GM21515 (cell line): ENCODE measurements at regions not wholly inside any gene's neighbourhood (a gene's known extent, or its start where the extent isn't known, plus 50 kb on each side); places are given as distances from the start of the nearest gene placed in this dataset.

ENCODE experiments used
- ATAC-seq: cut with Tn5 transposase; IDR thresholded peaks from one replicate; pipeline ENCODE4 v1.9.1; 2021; ENCODE audit not compliant: unreplicated experiment

DNA sequence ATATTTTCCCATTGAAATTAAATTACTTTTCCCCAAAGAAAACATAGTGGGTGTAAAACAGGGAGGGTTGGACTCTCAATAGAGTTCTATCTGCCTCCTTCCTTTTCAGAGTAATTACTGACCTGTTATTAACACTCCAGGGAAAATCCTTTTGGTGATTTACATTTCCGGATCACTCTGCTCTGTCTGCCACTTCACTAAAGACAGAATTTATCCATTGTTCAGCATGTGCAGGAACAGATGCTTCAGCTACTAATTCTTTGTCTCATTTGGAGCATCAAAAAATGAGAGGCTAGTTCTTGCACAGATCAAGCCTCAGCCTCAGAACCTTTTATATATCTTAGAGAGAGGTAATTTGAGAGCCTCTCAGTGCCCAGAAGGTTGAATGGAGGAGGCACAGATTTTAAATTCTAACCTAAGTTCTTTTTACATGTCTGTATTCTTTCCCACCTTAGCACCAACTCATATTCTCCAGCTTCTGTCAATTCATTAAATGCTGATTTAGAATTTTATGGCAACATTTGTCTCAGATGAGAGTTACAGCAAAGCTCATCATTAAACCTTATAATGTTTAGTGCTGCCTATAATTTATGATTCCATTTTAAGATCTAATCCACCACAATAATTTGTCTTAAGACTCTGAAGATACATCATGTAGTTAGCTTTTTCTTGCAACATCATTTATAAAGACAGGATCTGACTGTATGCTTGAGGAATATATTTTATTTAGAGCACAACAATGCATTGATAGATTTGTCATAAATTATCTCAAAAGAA, 1494.4 kb downstream of the STIM2 start:
- ATAC-seq, result no peak

DNA sequence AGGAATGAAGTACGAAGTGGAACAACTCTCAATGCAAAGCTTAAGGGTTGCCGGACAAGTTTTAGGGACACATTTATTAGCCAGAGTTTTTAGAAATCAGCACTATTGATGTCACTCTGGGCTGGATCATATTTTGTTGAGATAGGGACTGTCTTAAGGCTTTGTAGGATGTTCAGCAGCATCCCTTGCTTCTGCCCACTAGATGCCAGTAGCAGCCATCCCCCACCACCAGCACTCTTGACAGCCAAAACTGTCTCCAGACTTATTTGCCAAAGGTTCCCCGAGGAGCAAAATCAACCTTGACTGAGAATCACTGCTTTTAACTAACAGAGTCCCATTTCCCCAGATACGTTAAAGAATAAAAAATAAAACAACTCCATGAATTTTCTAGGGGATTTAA, 1497.3 kb downstream of the STIM2 start:
- no peak for ATAC-seq

DNA sequence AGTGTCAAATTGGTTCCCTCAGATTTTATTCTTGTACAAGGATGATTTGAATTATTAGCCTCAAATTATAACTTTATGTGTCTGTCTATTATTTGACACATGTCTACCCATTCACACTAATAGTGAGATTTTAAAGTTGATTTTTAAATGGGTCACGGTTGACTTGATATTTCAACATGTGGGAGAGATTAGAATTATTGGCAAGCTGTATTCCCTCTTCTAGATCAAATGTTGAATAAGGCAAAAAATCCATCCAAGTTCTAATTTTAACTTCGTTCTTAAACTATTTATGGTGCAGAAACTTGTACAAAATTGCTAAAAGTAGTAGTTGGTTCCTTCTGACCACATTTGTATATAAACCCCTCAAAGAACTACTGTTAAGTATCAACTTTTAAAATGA, 1498.0 kb downstream of the STIM2 start:
- ATAC-seq, result no peak

DNA sequence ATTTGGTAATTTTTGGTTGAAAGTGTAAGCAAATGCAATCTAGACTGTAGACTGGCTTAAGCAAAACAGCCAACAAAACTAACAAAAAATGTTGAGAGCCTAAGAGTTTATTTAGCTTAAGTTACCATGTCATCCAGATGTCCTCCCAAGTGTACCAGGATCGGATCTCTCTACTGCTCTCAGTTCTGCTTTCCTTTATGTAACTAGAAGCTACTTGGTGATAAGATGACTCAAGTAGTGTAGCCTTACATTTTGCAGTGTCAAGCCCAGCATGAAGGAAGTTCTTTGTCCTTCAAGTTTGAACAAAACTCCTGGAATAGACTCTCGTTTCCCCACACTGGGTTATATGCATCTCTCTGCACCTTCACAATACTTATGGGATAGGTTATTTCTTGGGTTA, 1500.0 kb downstream of the STIM2 start:
- no peak for ATAC-seq

DNA sequence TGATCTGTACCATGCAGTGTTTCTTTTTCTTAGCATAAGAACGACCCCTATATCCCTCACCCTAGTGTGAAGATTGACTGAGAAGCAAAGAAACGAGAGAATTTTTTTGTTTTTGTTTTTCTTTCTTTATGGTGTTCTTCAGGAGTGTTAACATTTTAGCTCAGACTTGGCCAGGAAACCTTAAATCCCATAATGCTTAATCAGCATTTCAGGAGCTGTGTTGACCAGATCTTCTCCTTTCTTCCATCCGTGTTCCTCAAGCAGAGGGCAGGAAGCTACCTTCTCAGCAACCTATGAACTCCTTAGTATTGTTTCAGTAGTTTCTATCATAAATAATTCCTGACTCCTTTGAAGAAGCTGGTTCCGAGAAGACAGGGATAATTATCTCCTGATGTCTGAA, 1501.5 kb downstream of the STIM2 start:
- ATAC-seq, result no peak

DNA sequence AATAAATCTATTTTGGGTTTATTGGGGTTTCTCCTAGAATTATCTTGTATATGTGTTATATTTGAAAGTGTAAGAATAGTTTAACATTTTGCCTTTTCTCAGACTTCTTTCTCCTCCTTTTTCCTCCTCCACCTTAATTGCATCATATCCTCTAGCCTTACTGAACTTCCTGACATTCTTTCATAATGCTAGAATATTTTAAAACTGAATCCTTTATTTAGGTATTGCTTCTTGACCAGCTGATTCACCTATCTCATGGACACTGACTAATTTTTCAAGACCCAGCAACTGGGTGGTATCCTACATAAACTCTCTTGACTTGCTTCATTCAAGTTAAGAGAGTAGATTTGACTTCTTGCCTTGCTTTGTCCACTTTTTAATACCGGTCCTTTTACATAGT, 1508.9 kb downstream of the STIM2 start:
- ATAC-seq, result no peak

DNA sequence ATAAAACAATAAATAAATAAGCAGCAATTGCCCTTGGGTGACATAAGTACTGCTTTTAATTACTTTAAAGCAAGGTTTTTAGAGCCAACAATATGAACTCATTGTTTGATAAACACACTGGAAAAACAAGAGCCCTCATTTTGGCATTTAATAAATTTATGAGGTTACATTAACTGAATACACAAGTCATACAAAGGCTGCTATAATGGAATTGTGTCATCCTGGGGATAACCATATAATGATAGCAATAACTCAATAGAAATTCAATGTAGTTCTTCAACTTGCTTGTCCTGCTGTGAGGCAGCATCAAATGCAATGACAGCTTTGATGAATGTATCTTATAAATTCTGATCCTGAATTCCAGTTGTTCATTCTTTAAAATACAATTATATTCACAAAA, 1512.5 kb downstream of the STIM2 start:
- no peak for ATAC-seq

DNA sequence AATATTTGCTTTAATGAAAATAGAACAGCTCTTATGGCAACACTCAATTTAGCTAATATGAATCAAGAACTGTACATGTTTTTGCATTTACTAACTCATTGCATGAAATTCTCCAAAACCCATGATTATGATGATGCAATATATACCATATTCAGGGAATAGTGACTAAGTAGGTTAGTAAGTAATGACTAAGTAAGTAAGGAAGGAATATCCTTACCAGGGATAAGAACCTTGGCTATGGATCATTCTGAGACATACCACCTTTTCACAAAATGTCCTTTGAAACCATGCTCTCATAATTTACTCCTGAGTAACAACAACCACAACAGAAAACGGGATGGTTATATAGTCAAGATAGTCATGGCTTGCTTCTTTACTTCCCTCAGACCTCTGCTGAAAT, 1513.0 kb downstream of the STIM2 start:
- ATAC-seq, result no peak

DNA sequence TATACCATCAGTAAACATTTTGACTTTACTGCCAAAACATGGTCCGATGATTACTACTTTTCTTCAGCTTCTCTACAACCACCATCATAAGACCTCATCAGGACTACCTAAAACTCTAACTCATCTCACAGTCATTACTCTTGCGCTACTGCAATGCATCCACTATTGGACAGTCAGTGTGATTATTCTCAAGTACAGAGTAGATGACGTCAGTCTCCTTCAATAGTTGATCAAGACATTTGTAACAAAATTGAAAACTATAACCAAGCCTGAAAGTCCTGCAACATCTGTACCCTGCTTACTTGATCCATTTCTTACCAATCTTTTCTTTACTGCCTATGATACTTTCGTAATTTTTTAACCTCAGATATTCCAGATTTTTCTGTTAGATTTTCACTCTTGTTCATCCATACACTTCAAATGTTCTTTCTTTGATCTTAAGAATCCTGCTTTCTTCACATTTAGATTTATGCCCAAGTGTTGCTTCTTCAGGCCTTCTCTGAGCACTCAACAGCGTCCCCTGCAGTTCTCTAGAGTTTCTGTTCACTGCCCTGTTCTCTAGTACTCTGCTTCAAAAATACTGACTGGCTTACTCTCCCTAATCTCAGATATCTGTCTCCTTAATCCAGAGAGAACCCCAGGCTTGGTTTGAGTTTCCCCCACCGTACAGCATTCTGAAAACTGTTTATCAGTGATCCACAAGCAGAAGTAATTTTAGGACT, 1517.6 kb downstream of the STIM2 start:
- no peak for ATAC-seq

DNA sequence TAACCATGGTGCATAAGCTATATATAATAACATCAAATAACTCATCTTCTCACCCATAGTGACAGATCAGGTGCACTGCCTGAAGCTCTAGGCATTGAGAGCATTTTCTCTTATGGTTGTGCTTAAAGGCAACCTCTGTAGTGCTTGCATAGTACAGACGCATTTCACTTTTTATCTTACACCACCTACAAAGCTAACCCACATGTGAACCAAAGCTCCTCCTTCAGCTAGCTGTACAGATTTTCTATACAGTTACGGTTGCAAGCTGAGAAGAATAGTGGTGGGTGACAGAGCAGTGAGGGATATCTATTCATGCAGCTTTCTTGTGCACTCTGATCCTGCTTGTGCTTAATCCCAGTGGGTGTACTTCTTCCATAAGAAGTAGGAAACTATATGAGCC, 1525.2 kb downstream of the STIM2 start:
- no peak for ATAC-seq

DNA sequence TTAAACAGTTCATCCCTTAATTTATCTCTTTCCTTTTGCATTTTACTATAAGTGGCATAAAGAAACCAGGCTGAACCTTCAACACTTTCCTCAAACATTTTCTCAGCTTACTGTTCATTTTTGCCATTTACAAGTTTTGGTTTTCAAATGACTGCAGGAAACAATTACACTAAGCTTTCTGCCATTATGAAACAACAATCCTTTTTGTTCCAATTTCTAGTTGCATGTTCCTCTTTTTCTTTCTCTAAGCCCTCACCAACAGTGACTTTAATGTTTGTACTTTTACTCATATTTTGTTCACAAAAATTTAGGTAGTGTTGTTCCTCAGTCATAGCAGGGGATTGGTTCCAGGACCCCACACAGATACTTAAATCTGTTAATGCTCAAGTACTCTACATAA, 1526.1 kb downstream of the STIM2 start:
- no peak for ATAC-seq

DNA sequence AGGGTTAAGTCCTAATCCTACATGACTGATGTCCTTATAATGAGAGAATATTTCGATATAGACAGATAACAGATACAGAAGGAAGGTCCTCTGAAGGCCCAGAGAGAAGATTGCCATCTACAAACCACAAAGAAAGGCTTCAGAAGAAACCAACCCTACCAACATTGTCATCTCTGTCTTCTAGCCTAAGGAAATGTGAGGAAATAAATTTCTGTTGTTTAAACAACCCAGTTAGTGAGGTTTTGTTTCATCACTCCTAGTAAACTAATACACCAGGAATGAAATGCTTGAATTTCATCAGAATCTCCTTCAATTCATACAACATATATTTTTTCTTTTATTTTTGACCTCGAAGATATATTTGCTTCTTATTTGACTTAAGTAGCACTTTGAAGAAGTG, 1527.8 kb downstream of the STIM2 start:
- no peak for ATAC-seq

DNA sequence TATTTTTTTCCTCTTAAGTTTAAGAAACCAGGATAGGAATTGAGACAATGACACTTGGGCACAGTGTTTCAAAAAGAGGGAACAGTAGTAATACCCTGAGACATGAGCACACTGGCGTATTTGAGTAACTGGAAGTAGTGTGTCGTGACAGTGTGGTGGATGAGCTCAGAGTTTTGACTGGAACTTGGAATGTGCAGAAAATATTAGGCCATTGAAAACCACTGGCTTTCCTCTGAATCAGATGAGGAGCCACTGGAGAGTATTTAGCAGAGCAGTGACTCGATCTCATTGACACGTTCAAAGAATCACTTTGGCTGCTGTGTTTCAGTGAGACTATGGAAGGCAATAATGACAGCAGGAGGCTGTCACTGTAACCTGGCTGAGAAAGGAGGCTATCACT, 1531.2 kb downstream of the STIM2 start:
- no peak for ATAC-seq

DNA sequence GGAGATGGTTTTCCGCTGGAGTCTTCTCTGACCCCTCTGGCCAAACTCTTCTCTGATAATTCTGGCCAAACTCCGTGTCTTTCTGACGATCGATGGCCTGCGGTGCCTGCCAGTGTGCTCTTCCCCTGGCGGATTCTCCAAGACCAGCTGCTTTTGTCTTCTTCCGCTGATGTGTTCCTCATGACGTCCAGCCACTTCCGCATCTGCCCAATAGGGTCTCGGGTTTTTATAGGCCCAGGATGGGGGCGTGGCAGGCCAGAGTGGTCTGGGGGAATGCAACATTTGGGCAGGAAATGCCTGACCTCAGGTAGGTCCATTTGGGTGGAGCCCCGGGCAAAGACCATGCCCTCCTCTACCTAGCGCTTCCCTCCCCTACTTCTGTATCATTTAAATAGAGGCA, 1542.1 kb downstream of the STIM2 start:
- ATAC-seq, result no peak

DNA sequence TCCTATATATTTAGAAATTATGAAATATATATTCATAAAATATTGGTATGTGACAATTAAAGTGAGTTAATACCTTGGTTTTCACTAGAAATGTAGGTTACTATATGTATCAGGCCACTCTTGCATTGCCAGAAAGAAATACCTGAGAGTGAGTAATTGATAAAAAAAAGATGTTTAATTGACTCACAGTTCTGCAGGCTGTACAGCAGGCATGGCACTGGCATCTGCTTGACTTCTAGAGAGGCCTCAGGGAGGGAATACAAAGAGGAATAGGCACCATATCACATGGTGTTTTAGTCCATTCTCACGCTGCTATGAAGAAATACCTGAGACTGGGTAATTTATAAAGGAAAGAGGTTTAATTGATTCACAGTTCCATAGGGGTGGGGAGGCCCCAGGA, 1560.6 kb downstream of the STIM2 start:
- ATAC-seq, result no peak

DNA sequence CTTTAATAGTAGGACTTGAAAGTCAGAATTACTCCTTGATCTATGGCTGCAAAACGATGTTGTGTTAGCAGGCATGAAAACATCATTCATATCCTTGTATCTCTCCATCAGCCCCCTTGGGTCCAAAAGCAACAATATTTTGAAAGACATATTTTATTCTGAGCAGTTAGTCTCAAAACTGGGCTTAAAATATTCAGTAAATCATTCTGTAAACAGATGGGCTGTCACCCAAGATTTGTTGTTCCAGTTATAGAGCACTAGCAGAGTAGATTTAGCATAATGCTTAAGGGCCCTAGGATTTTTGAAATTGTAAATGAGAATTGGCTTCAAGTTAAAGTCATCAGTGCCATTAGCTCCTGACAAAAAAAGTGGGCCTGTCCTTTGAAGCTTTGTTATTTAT, 1565.6 kb downstream of the STIM2 start:
- no peak for ATAC-seq

DNA sequence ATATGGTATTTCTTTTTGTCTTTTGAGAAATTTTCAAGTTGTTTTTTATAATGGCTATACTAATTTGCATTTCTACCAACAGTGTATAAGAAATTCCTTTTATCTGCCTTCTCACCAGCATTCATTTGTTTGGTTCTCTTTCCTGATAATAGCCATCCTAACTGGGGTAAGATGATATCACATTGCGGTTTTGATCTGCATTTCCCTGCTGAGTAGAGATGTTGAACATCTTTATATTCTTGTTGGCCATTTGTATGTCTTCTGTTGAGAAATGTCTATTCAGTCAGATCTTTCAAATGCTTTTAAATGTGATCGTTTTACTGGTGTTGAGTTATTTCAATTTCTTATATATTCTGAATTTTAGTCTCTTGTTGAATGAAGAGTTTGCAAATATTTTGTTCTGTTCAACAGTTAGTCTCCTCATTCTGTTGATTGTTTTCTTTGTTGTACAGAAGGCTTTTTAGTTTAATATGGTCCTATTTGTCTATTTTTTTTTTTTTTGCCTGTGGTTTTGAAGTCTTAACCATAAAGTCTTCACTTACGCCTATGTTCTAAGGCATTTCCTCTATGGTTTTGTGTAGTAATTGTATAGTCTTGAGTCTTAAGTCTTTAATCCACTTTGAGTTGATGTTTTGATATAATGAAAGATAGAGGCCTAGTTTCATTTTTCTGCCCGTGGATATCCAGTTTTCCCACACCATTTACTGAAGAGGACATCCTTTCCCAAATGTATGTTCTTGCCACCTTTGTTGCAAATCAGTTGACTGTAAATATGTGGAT, 1566.9 kb downstream of the STIM2 start:
- ATAC-seq, result no peak

DNA sequence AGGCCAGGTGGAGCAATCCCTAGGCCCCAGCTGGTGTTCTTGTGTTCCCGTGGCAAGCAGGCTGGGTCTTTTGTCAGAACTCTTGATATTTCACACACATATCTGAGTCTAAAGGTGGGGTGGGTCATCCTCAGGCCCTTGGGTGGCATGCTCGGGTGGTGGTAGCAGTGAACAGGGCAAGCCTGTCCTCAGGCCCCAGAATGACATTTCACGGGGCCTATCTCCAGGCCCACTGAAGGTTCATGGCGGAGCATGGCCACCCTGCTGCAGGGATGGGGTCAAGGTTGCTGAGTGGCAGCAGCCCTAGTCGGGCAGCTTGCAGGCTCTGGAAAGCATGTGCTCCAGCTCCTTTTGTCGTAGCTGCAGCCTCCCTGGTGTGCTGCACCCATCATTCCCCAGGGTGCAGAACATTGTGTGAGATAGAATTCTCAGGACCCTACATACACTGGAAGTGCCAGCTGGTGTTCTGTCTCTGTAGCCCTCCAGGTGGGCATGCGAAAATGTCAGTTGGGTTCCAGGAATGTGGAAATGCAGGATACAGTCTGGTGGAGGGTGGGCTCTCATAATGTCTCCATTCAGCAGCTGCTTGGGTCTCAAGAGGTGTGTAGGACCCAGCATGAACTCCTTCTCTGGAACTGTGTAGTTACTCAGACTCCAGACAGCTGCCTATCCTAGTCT, 1571.8 kb downstream of the STIM2 start:
- ATAC-seq, result no peak

DNA sequence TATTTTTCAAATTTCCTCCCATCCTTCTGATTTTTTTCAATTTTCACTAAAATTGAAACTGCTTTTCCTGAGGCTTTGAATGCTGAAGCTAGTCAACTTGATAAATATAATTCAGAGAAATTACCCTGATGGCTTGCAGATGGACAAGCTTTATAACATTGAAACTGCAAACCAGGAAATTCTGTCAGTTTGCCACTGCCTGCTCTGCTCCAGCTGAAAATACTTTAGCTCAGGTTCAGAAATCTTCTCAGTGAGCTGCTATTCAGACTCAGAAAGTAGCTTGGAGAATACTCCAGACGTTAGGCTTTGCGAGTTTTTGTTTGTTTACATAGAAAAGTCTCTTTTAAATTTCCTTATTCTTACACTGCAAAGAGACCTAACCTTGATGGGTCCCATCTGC, 1574.7 kb downstream of the STIM2 start:
- no peak for ATAC-seq

DNA sequence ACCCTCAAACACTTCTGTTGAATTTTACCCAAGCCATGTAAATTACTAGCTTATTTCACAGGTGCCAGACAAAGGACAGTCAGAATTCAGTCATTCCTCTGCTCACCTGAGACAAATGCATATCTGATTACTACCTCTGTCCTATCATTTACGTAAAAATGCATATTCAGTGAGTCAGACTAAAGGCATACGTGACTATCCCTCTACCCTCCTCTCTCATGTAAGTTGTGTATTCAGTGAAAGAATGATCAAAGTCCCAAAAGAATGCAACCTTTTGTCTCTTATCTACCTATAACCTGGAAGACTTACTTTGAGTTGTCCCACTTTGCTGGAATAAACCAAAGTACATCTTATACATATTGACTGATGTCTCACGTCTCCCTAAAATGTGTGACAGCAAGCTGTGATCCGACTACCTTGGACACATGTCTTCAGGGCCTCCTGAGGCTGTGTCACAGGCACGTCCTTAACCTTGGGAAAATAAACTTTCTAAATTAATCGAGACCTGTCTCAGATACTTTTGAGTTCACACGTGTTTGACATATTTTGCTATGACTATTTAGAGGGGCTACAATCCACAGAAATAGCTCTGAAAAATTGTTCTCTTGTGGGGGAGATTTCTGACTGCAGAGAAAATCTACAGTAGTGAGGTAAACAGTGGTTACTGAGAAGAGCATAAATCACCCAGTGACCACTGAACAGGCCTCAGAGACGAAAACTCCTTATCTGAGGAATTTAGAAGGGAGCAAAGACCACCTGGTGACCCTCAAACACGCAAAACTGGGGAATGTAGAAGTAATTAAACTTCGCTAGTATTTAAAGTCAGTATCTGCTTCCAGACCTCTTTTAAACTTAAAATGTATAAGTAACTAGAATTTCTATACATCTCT, 1575.8 kb downstream of the STIM2 start:
- ATAC-seq, result no peak
